Breast epithelium (tissue), 4 donors: ENCODE measurements at regions not wholly inside any gene's neighbourhood (a gene's known extent, or its start where the extent isn't known, plus 50 kb on each side); places are given as distances from the start of the nearest gene placed in this dataset.
"Not testable (repeated sequence)": the region's sequence is repeated elsewhere in the genome, so short reads cannot be mapped to it uniquely, and the experiment has no call there.

Experiments used
- DNase-seq, 2 donors: peaks; one replicate each; pipeline ENCODE4 v3.0.0-alpha.2; 2019; ENCODE audit warnings: low spot score in 2 of 2
- H3K27ac ChIP-seq, 2 donors: fragments of 200-600 bp; sonication (generic) in 1 of 2; one replicate each; pipeline ENCODE4 v1.5.1; 2016 to 2019; ENCODE audit warnings: mild to moderate bottlenecking in 1 of 2
- H3K27me3 ChIP-seq, 2 donors: fragments of 200-600 bp; sonication (generic) in 1 of 2; one replicate each; pipeline versions ENCODE4 v1.5.1 to v1.6.0; 2017 to 2019; ENCODE audit warnings: control low read depth in 1 of 2, mild to moderate bottlenecking in 1 of 2
- H3K36me3 ChIP-seq: fragments of 200-600 bp; one replicate; pipeline ENCODE4 v1.5.1; 2019
- H3K4me1 ChIP-seq, 2 donors: fragments of 200-600 bp; sonication (generic); one replicate each; pipeline ENCODE4 v1.5.1; 2016 to 2019; ENCODE audit warnings: control low read depth in 1 of 2
- H3K4me3 ChIP-seq, 3 donors: fragments of 200-600 bp; sonication (generic); 1 replicate in 2 of 3; 2 replicates in 1 of 3; pipeline ENCODE4 v1.5.1; 2016 to 2019; ENCODE audit warnings: mild to moderate bottlenecking in 3 of 3, moderate library complexity in 2 of 3
- H3K9me3 ChIP-seq, 2 donors: fragments of 200-600 bp; sonication (generic) in 1 of 2; one replicate each; pipeline ENCODE4 v1.5.1; 2016 to 2019; ENCODE audit warnings: control low read depth in 1 of 2
- POLR2A ChIP-seq: fragments of 450-650 bp; IDR thresholded peaks from one replicate; pipeline ENCODE4 v1.6.1; 2016; ENCODE audit warnings: antibody characterized with exemption, mild to moderate bottlenecking, moderate library complexity
- POLR2AphosphoS5 ChIP-seq, 3 donors: sonication (generic); formaldehyde crosslinking; IDR thresholded peaks; one replicate each; pipeline ENCODE4 v1.6.1; 2017; ENCODE audit warnings: antibody characterized with exemption in 3 of 3
- intact Hi-C: fragments of 100-400 bp; cut with DNase I; formaldehyde crosslinking; loops from one replicate; pipeline ENCODE4 v1.15.1; 2023; ENCODE audit warnings: low total_unique reads
- TF ChIP-seq, protein P1 (sequence below), 3 donors: fragments of 450-650 bp; IDR thresholded peaks; one replicate each; pipeline ENCODE4 v1.5.1; 2016 to 2017; ENCODE audit warnings: antibody characterized with exemption in 3 of 3, mild to moderate bottlenecking in 3 of 3, moderate library complexity in 3 of 3

DNA sequence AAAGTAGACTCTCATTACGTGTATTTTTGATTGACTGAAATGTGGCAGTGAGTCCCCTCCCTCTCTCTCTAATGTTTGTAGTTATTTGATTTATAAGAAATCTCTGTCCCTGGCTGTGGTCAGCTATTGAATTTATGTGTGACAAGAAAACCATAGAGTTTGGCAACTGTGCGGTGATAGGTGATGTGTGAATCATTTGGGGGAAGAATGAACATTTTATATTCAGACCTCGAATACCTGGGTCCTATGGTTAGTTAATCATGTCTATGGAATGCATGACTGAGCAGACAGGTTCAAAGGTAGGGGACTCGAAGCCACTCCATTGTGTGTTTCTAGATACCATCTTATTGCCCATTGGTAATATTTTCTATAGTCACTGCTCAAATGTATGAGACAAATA, 712.1 kb downstream of the MECOM start:
- no peak for DNase-seq
- TF ChIP-seq POLR2AphosphoS5 (IDR thresholded peaks at IDR 0.05), result no peak
- TF ChIP-seq POLR2A, result no peak
- TF ChIP-seq, protein P1, sequence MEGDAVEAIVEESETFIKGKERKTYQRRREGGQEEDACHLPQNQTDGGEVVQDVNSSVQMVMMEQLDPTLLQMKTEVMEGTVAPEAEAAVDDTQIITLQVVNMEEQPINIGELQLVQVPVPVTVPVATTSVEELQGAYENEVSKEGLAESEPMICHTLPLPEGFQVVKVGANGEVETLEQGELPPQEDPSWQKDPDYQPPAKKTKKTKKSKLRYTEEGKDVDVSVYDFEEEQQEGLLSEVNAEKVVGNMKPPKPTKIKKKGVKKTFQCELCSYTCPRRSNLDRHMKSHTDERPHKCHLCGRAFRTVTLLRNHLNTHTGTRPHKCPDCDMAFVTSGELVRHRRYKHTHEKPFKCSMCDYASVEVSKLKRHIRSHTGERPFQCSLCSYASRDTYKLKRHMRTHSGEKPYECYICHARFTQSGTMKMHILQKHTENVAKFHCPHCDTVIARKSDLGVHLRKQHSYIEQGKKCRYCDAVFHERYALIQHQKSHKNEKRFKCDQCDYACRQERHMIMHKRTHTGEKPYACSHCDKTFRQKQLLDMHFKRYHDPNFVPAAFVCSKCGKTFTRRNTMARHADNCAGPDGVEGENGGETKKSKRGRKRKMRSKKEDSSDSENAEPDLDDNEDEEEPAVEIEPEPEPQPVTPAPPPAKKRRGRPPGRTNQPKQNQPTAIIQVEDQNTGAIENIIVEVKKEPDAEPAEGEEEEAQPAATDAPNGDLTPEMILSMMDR (IDR thresholded peaks at IDR 0.05), result no peak
- Histone ChIP-seq H3K27ac (no peak overlapping the region), H3K4me1 (no peaks in the 10 kb centered on the region), H3K4me3 (no peak overlapping the region), H3K36me3 (no peaks in the 10 kb centered on the region), H3K27me3 (no peaks in the 10 kb centered on the region), H3K9me3 (no peaks in the 10 kb centered on the region)
- intact Hi-C loops, result no loop called here

DNA sequence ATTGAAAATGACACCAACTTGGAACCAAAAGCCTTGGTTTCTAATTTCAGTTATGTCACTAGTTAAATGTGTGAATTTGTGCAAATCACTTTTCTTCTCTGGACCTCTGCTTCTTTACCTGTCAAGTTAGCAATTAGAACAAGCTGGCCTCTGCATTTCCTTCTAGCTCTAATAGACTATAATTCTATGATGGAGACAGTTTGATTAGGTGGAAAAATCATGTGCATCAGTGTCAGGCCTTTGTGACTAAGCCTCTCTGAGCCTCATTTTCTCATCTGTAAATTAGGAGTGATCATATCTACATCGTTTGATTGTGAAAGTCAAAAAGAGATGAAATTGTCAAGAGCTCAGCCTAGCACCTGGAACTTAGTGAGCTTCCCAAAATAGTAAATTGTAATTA, 712.9 kb downstream of the MECOM start:
- no peak for DNase-seq
- intact Hi-C loops, result no loop called here
- Histone ChIP-seq H3K4me3 (no peak overlapping the region), H3K27ac (no peak overlapping the region), H3K27me3 (no peaks in the 10 kb centered on the region), H3K4me1 (no peaks in the 10 kb centered on the region), H3K36me3 (no peaks in the 10 kb centered on the region), H3K9me3 (no peaks in the 10 kb centered on the region)
- TF ChIP-seq, protein P1 (IDR thresholded peaks at IDR 0.05), result no peak
- TF ChIP-seq POLR2A (no peak), POLR2AphosphoS5 (IDR thresholded peaks at IDR 0.05) (no peak)

DNA sequence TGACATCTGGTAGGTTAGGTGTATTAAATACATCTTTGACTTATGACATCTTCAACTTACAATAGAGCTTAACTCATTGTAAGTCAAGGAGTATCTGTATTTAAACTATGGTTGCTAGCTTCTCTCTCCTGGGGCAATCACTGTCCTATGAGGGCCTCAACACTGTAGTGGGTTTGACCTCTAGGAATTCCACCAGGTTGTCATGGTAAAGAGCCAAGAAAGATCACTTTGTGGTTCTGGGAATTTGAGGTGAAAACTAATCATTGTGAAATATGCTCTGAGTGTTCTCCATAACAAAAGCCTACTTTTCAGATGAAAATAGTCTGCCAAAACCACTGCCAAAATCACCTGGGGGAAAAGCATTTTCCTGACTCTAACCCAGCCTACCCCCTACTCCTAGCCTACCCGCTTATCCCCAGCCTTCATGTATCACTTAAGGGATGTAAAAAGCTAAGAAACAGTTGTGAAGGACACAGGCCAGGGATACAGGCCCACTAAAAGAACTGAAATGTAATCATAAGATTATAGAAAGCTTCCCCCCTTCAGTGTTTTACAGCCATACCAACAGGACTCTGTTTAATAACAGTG, 723.8 kb downstream of the MECOM start:
- H3K4me1 ChIP-seq, result no peaks in the 10 kb centered on the region
- intact Hi-C loops, result no loop called here
- TF ChIP-seq, protein P1 (IDR thresholded peaks at IDR 0.05), result no peak

DNA sequence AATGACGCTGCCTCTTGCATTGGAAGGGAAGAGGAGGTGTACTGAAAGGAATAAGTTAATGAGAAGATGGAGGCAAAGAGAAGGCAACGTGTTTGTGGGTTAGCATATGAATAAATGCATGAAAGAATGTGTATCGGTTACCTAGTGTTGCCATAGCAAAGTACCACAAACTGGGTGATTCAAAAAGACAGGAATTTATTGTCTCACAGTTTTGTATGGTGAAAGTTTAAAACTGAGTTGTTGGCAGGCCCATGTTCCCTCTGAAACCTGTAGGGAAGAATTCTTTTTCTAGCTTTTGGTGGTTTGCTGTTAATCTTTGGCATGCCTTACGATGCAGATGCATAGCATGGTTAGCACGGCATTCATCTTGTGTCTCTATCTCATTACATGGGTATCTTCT, 729.9 kb downstream of the MECOM start:
- Histone ChIP-seq H3K4me1 (no peaks in the 10 kb centered on the region), H3K9me3 (peaks cover 0 to 8% of the 10 kb centered on the region in 2 donors), H3K27ac (no peak overlapping the region), H3K4me3 (no peak overlapping the region), H3K27me3 (no peaks in the 10 kb centered on the region), H3K36me3 (no peaks in the 10 kb centered on the region)
- intact Hi-C loops, result no loop called here
- no peak for TF ChIP-seq POLR2A
- TF ChIP-seq, protein P1 (IDR thresholded peaks at IDR 0.05), result no peak
- TF ChIP-seq POLR2AphosphoS5 (IDR thresholded peaks at IDR 0.05), result no peak
- DNase-seq, result no peak

More for the DNA sequence above, 723.8 kb downstream of the MECOM start:
- H3K27ac ChIP-seq, result no peak overlapping the region
- H3K27me3 ChIP-seq, result no peaks in the 10 kb centered on the region
- H3K9me3 ChIP-seq, result no peaks in the 10 kb centered on the region
- H3K36me3 ChIP-seq, result no peaks in the 10 kb centered on the region
- no peak for DNase-seq
- H3K4me3 ChIP-seq, result no peak overlapping the region

DNA sequence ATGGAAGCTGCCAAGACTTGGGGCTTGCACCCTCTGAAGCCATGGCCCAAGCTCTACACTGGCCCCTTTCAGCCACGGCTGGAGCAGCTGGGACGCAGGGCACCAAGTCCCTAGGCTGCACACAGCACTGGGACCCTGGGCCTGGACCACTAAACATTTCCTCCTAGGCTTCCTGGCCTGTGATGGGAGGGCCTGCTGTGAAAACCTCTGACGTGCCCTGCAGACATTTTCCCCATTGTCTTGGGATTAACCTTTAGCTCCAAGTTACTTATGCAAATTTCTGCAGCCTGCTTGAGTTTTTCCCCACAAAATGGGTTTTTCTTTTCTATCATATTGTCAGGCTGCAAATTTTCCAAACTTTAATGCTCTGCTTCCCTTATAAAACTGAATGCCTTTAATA, 733.5 kb downstream of the MECOM start:
- intact Hi-C loops, H3K27ac ChIP-seq, H3K9me3 ChIP-seq, H3K4me1 ChIP-seq, H3K4me3 ChIP-seq, H3K27me3 ChIP-seq, DNase-seq, H3K36me3 ChIP-seq: not testable (repeated sequence)

DNA sequence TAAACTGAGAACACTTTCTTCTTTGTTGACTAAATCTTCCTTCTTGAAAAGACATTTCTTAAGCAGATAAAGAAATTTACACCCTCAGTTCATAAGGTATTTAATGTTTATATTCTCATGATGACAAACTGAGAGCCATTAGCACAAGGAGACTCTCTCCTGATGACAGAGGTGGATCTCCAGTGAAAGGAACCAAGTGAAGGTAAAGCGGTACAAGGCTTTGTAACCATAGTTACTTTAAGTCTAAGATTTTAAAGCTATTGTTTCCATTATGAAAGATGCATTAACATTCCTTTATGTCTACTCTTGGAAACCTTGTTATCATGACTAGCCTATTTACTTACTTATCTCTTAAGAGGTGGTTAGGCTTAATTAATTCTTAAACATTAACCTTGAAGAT, 737.1 kb downstream of the MECOM start:
- no peaks in the 10 kb centered on the region for H3K9me3 ChIP-seq
- no peaks in the 10 kb centered on the region for H3K36me3 ChIP-seq
- H3K27me3 ChIP-seq, result no peaks in the 10 kb centered on the region
- H3K4me1 ChIP-seq, result no peaks in the 10 kb centered on the region
- intact Hi-C loops, result no loop called here
- H3K27ac ChIP-seq, result no peak overlapping the region
- TF ChIP-seq POLR2AphosphoS5 (IDR thresholded peaks at IDR 0.05) (no peak), POLR2A (no peak)
- TF ChIP-seq, protein P1 (IDR thresholded peaks at IDR 0.05), result no peak
- no peak overlapping the region for H3K4me3 ChIP-seq
- no peak for DNase-seq
